IMR-90 (cell line): ENCODE measurements at regions not wholly inside any gene's neighbourhood (a gene's known extent, or its start where the extent isn't known, plus 50 kb on each side); places are given as distances from the start of the nearest gene placed in this dataset.

Experiments
- ATAC-seq: fragments of 200-7000 bp; cut with Tn5 transposase; 2 replicates; pipeline ENCODE4 v1.9.1; 2020; ENCODE audit warnings: low read depth, mild to moderate bottlenecking, moderate library complexity
- BruUV-seq: library from RNA; stranded (reverse); fragments of 400-500 nt; replicated peaks from 2 replicates; lab custom pipeline; 2021; lab: Mats Ljungman, UMichigan
- CTCF ChIA-PET: fragments of 300-600 bp; formaldehyde crosslinking; extraction: SDS; loops from one replicate; lab custom pipeline; 2021; ENCODE audit warnings: antibody characterized with exemption; lab: Yijun Ruan, JAX
- POLR2A ChIA-PET: fragments of 300-600 bp; sonication (Branson Sonifier 250); formaldehyde crosslinking; loops from one replicate; lab custom pipeline; 2022; ENCODE audit warnings: antibody characterized with exemption; ENCODE audit not compliant: unreplicated experiment; lab: Charles Lee
- DNase-seq: peaks from one replicate; pipeline ENCODE4 v3.0.0; 2013
- H2AFZ ChIP-seq: replicated peaks from 2 replicates; pipeline ENCODE3; 2013; ENCODE audit warnings: low read length, mild to moderate bottlenecking; ENCODE audit not compliant: poor library complexity
- H2AK5ac ChIP-seq: 2 replicates; pipeline ENCODE4 v1.6.1; 2013; ENCODE audit warnings: low read depth, low read length, inconsistent platforms
- H2AK9ac ChIP-seq: replicated peaks from 2 replicates; pipeline ENCODE3; 2013; ENCODE audit warnings: mild to moderate bottlenecking, low read depth, low read length, moderate library complexity; ENCODE audit not compliant: poor library complexity
- H2BK120ac ChIP-seq: 2 replicates; pipeline ENCODE4 v1.6.1; 2013; ENCODE audit warnings: low read depth, low read length, inconsistent platforms
- H2BK15ac ChIP-seq: 3 replicates; pipeline ENCODE4 v1.6.1; 2013; ENCODE audit warnings: low read depth, low read length, inconsistent platforms
- H2BK20ac ChIP-seq: 2 replicates; pipeline ENCODE4 v1.6.1; 2013; ENCODE audit warnings: low read depth, mild to moderate bottlenecking, inconsistent platforms, low read length, moderate library complexity
- H2BK5ac ChIP-seq: 2 replicates; pipeline ENCODE4 v1.6.1; 2013; ENCODE audit warnings: mild to moderate bottlenecking, low read depth, low read length, inconsistent platforms; ENCODE audit not compliant: poor library complexity, severe bottlenecking
- H3K14ac ChIP-seq: replicated peaks from 2 replicates; pipeline ENCODE4 v1.6.1; 2013; ENCODE audit warnings: low read depth, low read length, inconsistent platforms
- H3K18ac ChIP-seq: 2 replicates; pipeline ENCODE4 v1.6.1; 2013; ENCODE audit warnings: low read depth, low read length, control low read depth
- H3K23ac ChIP-seq: 2 replicates; pipeline ENCODE4 v1.6.1; 2013; ENCODE audit warnings: low read depth, low read length, inconsistent platforms
- H3K27ac ChIP-seq: 2 replicates; pipeline ENCODE4 v1.5.1; 2013; ENCODE audit warnings: mild to moderate bottlenecking, control low read depth, low read length; ENCODE audit not compliant: insufficient read depth
- H3K27me3 ChIP-seq: 2 replicates; pipeline ENCODE4 v1.6.1; 2013; ENCODE audit warnings: low read length; ENCODE audit not compliant: control insufficient read depth, insufficient read depth
- H3K36me3 ChIP-seq: 2 replicates; pipeline ENCODE4 v1.6.1; 2013; ENCODE audit warnings: low read length, mixed read lengths; ENCODE audit not compliant: control insufficient read depth, insufficient read depth
- H3K4ac ChIP-seq: 2 replicates; pipeline ENCODE4 v1.6.1; 2013; ENCODE audit warnings: low read depth, low read length, inconsistent platforms
- H3K4me1 ChIP-seq: 2 replicates; pipeline ENCODE4 v1.6.1; 2013; ENCODE audit warnings: low read length, mixed read lengths; ENCODE audit not compliant: control insufficient read depth, insufficient read depth
- H3K4me2 ChIP-seq: 2 replicates; pipeline ENCODE4 v1.6.1; 2013; ENCODE audit warnings: low read depth, mild to moderate bottlenecking, control low read depth, low read length, moderate library complexity
- H3K4me3 ChIP-seq: 2 replicates; pipeline ENCODE4 v1.5.1; 2013; ENCODE audit warnings: low read depth, mild to moderate bottlenecking, control low read depth, low read length, moderate library complexity; ENCODE audit not compliant: insufficient read depth
- H3K56ac ChIP-seq: 2 replicates; pipeline ENCODE4 v1.6.1; 2013; ENCODE audit warnings: low read length, inconsistent platforms; ENCODE audit not compliant: insufficient read depth; ENCODE audit errors: extremely low read depth
- H3K79me1 ChIP-seq, 2 experiments: 2 replicates each; pipeline ENCODE4 v1.6.1; 2013; ENCODE audit warnings: low read length in 2 of 2, inconsistent platforms in 1 of 2, low read depth in 1 of 2
- H3K9ac ChIP-seq: 2 replicates; pipeline ENCODE4 v1.6.1; 2013; ENCODE audit warnings: low read depth, low read length, control low read depth
- H3K9me1 ChIP-seq: 2 replicates; pipeline ENCODE4 v1.6.1; 2013; ENCODE audit warnings: low read length, inconsistent platforms; ENCODE audit not compliant: insufficient read depth
- H3K9me3 ChIP-seq: 2 replicates; pipeline ENCODE4 v1.6.1; 2013; ENCODE audit warnings: low read length; ENCODE audit not compliant: control insufficient read depth, insufficient read depth
- H4K20me1 ChIP-seq: 2 replicates; pipeline ENCODE4 v1.6.1; 2013; ENCODE audit warnings: low read length, inconsistent platforms; ENCODE audit not compliant: insufficient read depth
- H4K5ac ChIP-seq: 2 replicates; pipeline ENCODE4 v1.6.1; 2013; ENCODE audit warnings: mild to moderate bottlenecking, low read depth, low read length, control low read depth
- H4K8ac ChIP-seq, 2 experiments: 2 replicates each; pipeline ENCODE4 v1.6.1; 2013; ENCODE audit warnings: low read depth in 2 of 2, low read length in 2 of 2, control low read depth in 1 of 2, inconsistent platforms in 1 of 2
- H4K91ac ChIP-seq: 2 replicates; pipeline ENCODE4 v1.6.1; 2013; ENCODE audit warnings: low read depth, low read length, inconsistent platforms; ENCODE audit not compliant: insufficient read depth
- BHLHE40 ChIP-seq: fragments of 150-350 bp; IDR thresholded peaks from 2 replicates; pipeline ENCODE4 v1.6.1; 2016; ENCODE audit warnings: mild to moderate bottlenecking, low read depth, low read length
- CEBPB ChIP-seq: IDR thresholded peaks from 2 replicates; pipeline ENCODE4 v1.6.1; 2012; ENCODE audit warnings: low read depth, low read length, improper control_type of control experiment
- CHD1 ChIP-seq: IDR thresholded peaks from 2 replicates; pipeline ENCODE4 v1.6.1; 2012; ENCODE audit warnings: low read depth, low read length, improper control_type of control experiment
- MAFK ChIP-seq: IDR thresholded peaks from 2 replicates; pipeline ENCODE4 v1.6.1; 2012; ENCODE audit warnings: low read depth, low read length, improper control_type of control experiment
- MXI1 ChIP-seq: IDR thresholded peaks from 2 replicates; pipeline ENCODE4 v1.6.1; 2012; ENCODE audit warnings: low read depth, mild to moderate bottlenecking, low read length, moderate library complexity, borderline replicate concordance
- NFE2L2 ChIP-seq: fragments of 150-350 bp; IDR thresholded peaks from 2 replicates; pipeline ENCODE4 v1.6.1; 2016; ENCODE audit warnings: low read depth, mild to moderate bottlenecking, low read length
- POLR2A ChIP-seq: IDR thresholded peaks from 2 replicates; pipeline ENCODE4 v1.6.1; 2012; ENCODE audit warnings: mild to moderate bottlenecking, low read depth, low read length
- RAD21 ChIP-seq: IDR thresholded peaks from 2 replicates; pipeline ENCODE4 v1.6.1; 2012; ENCODE audit warnings: low read length, improper control_type of control experiment
- RCOR1 ChIP-seq: IDR thresholded peaks from 2 replicates; pipeline ENCODE4 v1.6.1; 2012; ENCODE audit warnings: mild to moderate bottlenecking, low read length, improper control_type of control experiment; ENCODE audit not compliant: insufficient replicate concordance
- RFX5 ChIP-seq: IDR thresholded peaks from 2 replicates; pipeline ENCODE4 v1.8.0; 2012; ENCODE audit warnings: low read depth, mild to moderate bottlenecking, low read length, moderate library complexity
- SMC3 ChIP-seq: fragments of 150-350 bp; IDR thresholded peaks from 2 replicates; pipeline ENCODE4 v1.6.1; 2016; ENCODE audit warnings: low read depth, mild to moderate bottlenecking, antibody characterized with exemption, low read length, moderate library complexity
- WGBS, 2 experiments: methylation state at CpG; one replicate each; pipeline versions ENCODE4 v1.1.5 to v1.1.7; 2013; ENCODE audit warnings: missing lambda C conversion rate in 2 of 2; ENCODE audit not compliant: insufficient read length in 1 of 2; ENCODE audit errors: extremely low coverage in 2 of 2; 5-methylcytosine and 5-hydroxymethylcytosine counted together
- dilution Hi-C: fragments of 300-500 bp; cut with HindIII; formaldehyde crosslinking; loops from one replicate; pipeline ENCODE4 v1.14.3; 2018; ENCODE audit warnings: low sequenced_read_pairs; ENCODE audit not compliant: unreplicated experiment
- in situ Hi-C: fragments of 300-500 bp; cut with MboI; formaldehyde crosslinking; loops from 3 replicates; pipeline ENCODE4 v1.14.3; 2019; ENCODE audit warnings: low sequenced_read_pairs, inconsistent platforms, mixed read lengths
- intact Hi-C: fragments of 100-400 bp; cut with micrococcal nuclease; formaldehyde crosslinking; loops from 2 replicates; pipeline ENCODE4 v1.10.0; 2022
- TF ChIP-seq, protein P1 (sequence below): fragments of 150-350 bp; IDR thresholded peaks from 2 replicates; pipeline ENCODE4 v1.6.1; 2017; ENCODE audit warnings: mild to moderate bottlenecking, antibody characterized with exemption, low read length, low read depth
- TF ChIP-seq, protein P2 (sequence below): conservative IDR thresholded peaks from 2 replicates; pipeline ENCODE4 v1.5.1; 2012; ENCODE audit warnings: mild to moderate bottlenecking, low read depth, low read length, improper control_type of control experiment
- TF ChIP-seq, protein P3 (sequence below): fragments of 150-350 bp; IDR thresholded peaks from 2 replicates; pipeline ENCODE4 v1.6.1; 2016; ENCODE audit warnings: low read depth, mild to moderate bottlenecking, low read length, moderate library complexity, borderline replicate concordance

DNA sequence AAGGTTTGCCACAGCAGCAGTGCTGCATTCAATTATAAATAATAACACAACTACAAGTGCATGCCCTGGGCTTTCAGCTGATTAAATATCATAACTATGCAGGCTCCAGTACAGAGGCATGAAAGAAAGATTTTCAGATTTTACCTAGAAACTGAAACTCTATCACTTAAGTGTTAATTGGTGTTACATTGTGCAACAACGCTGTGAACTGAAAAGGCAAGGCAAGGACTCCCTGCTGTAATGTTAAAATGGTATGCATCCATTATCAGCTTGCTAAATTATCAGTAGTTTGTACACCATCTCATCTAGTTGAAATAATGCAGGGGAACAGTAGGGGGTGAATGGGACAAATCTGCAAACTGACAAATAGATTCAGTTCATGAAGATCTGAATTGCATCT is 976.7 kb upstream of the MANEA start:
- Histone ChIP-seq H2AK5ac (no peak overlapping the region), H4K5ac (no peak overlapping the region), H3K36me3 (no peaks in the 10 kb centered on the region), H3K9me1 (no peaks in the 10 kb centered on the region), H2AFZ (no peak overlapping the region), H2BK20ac (no peak overlapping the region), H3K27ac (no peak overlapping the region), H2BK15ac (no peak overlapping the region), H3K79me1 (no peaks in the 10 kb centered on the region), H3K9ac (no peak overlapping the region), H4K8ac (no peak overlapping the region), H3K56ac (no peak overlapping the region), H4K20me1 (no peaks in the 10 kb centered on the region), H3K4me1 (no peaks in the 10 kb centered on the region), H3K4me2 (no peak overlapping the region), H2BK5ac (no peak overlapping the region), H2AK9ac (no peak overlapping the region), H3K23ac (no peak overlapping the region), H3K4ac (no peak overlapping the region), H3K27me3 (no peaks in the 10 kb centered on the region), H3K4me3 (no peak overlapping the region), H2BK120ac (no peak overlapping the region), H4K91ac (no peak overlapping the region), H3K14ac (no peak overlapping the region), H3K18ac (no peak overlapping the region), H3K9me3 (peaks cover 2% of the 10 kb centered on the region; the same call in 1 of the 2 replicates)
- dilution Hi-C loops = no loop called here
- TF ChIP-seq POLR2A (no peak), BHLHE40 (no peak), CEBPB (no peak), MXI1 (no peak), SMC3 (no peak), RCOR1 (no peak), RFX5 (no peak), RAD21 (no peak), MAFK (no peak), CHD1 (no peak), NFE2L2 (no peak)
- TF ChIP-seq, protein P1, sequence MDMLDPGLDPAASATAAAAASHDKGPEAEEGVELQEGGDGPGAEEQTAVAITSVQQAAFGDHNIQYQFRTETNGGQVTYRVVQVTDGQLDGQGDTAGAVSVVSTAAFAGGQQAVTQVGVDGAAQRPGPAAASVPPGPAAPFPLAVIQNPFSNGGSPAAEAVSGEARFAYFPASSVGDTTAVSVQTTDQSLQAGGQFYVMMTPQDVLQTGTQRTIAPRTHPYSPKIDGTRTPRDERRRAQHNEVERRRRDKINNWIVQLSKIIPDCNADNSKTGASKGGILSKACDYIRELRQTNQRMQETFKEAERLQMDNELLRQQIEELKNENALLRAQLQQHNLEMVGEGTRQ = no peak
- TF ChIP-seq, protein P2, sequence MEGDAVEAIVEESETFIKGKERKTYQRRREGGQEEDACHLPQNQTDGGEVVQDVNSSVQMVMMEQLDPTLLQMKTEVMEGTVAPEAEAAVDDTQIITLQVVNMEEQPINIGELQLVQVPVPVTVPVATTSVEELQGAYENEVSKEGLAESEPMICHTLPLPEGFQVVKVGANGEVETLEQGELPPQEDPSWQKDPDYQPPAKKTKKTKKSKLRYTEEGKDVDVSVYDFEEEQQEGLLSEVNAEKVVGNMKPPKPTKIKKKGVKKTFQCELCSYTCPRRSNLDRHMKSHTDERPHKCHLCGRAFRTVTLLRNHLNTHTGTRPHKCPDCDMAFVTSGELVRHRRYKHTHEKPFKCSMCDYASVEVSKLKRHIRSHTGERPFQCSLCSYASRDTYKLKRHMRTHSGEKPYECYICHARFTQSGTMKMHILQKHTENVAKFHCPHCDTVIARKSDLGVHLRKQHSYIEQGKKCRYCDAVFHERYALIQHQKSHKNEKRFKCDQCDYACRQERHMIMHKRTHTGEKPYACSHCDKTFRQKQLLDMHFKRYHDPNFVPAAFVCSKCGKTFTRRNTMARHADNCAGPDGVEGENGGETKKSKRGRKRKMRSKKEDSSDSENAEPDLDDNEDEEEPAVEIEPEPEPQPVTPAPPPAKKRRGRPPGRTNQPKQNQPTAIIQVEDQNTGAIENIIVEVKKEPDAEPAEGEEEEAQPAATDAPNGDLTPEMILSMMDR = no peak
- TF ChIP-seq, protein P3, sequence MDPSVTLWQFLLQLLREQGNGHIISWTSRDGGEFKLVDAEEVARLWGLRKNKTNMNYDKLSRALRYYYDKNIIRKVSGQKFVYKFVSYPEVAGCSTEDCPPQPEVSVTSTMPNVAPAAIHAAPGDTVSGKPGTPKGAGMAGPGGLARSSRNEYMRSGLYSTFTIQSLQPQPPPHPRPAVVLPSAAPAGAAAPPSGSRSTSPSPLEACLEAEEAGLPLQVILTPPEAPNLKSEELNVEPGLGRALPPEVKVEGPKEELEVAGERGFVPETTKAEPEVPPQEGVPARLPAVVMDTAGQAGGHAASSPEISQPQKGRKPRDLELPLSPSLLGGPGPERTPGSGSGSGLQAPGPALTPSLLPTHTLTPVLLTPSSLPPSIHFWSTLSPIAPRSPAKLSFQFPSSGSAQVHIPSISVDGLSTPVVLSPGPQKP = no peak
- ATAC-seq (no peak), DNase-seq (no peak)
- no TSS peak for BruUV-seq
- POLR2A ChIA-PET = no interaction called here
- WGBS, 2 experiments = no CpG with 5 or more reads among the region's 1 CpG
- in situ Hi-C loops = no loop called here
- CTCF ChIA-PET = no interaction called here
- intact Hi-C loops = no loop called here
